ENCODE measurements at regions not wholly inside any gene's neighbourhood (a gene's known extent, or its start where the extent isn't known, plus 50 kb on each side); places are given as distances from the start of the nearest gene placed in this dataset.

GRCh38 chr14:85788470-85789233 is 258.7 kb downstream of the FLRT2 start:
- H3K4me3 ChIP-seq (ENCODE audit: low read depth, low read length) = no peak overlapping the region
- no peak for DNase-seq (ENCODE audit: low read depth, low spot score)
- TF ChIP-seq CTCF (IDR thresholded peaks at IDR 0.05; ENCODE audit: insufficient read depth, low read length, missing control alignments) = no peak
- ChIA-PET POLR2A (no interaction called here), CTCF (interaction anchor here (0.6 kb wide), 1 partner anchor 22 kb away, joined by 3 read pairs; no protein-coding TSS in a partner anchor)

- ChIA-PET CTCF (interaction anchor here (0.6 kb wide), 1 partner anchor 22 kb away, joined by 3 read pairs; no protein-coding TSS in a partner anchor), POLR2A (no interaction called here)
- no peak for DNase-seq (ENCODE audit: low read depth, low spot score)
- TF ChIP-seq CTCF (IDR thresholded peaks at IDR 0.05; ENCODE audit: insufficient read depth, low read length, missing control alignments) = no peak
- no peak overlapping the region for H3K4me3 ChIP-seq (ENCODE audit: low read depth, low read length)
These were observed 236.4 kb downstream of the FLRT2 start for GRCh38 chr14:85766295-85766694.

GRCh38 chr14:85764822-85765221 is 234.9 kb downstream of the FLRT2 start:
- no peak for TF ChIP-seq CTCF (IDR thresholded peaks at IDR 0.05; ENCODE audit: insufficient read depth, low read length, missing control alignments)
- no peak for DNase-seq (ENCODE audit: low read depth, low spot score)
- H3K4me3 ChIP-seq (ENCODE audit: low read depth, low read length) = no peak overlapping the region
- CTCF ChIA-PET = no interaction called here
- POLR2A ChIA-PET = no interaction called here

GRCh38 chr14:85762526-85762925 is 232.6 kb downstream of the FLRT2 start:
- ChIA-PET POLR2A (no interaction called here), CTCF (no interaction called here)
- no peak for DNase-seq (ENCODE audit: low read depth, low spot score)
- H3K4me3 ChIP-seq (ENCODE audit: low read depth, low read length) = no peak overlapping the region
- TF ChIP-seq CTCF (IDR thresholded peaks at IDR 0.05; ENCODE audit: insufficient read depth, low read length, missing control alignments) = no peak

- DNase-seq (ENCODE audit: low read depth, low spot score) = no peak
- ChIA-PET CTCF (no interaction called here), POLR2A (no interaction called here)
- no peak for TF ChIP-seq CTCF (IDR thresholded peaks at IDR 0.05; ENCODE audit: insufficient read depth, low read length, missing control alignments)
- H3K4me3 ChIP-seq (ENCODE audit: low read depth, low read length) = no peak overlapping the region
These were observed 222.2 kb downstream of the FLRT2 start for GRCh38 chr14:85752175-85752574.

GRCh38 chr14:85744573-85744972 is 214.6 kb downstream of the FLRT2 start:
- H3K4me3 ChIP-seq (ENCODE audit: low read depth, low read length) = no peak overlapping the region
- ChIA-PET CTCF (no interaction called here), POLR2A (no interaction called here)
- DNase-seq (ENCODE audit: low read depth, low spot score) = no peak
- no peak for TF ChIP-seq CTCF (IDR thresholded peaks at IDR 0.05; ENCODE audit: insufficient read depth, low read length, missing control alignments)

Measured in AG04449 (cell line).